ENCODE measurements at regions not wholly inside any gene's neighbourhood (a gene's known extent, or its start where the extent isn't known, plus 50 kb on each side); places are given as distances from the start of the nearest gene placed in this dataset.

DNA sequence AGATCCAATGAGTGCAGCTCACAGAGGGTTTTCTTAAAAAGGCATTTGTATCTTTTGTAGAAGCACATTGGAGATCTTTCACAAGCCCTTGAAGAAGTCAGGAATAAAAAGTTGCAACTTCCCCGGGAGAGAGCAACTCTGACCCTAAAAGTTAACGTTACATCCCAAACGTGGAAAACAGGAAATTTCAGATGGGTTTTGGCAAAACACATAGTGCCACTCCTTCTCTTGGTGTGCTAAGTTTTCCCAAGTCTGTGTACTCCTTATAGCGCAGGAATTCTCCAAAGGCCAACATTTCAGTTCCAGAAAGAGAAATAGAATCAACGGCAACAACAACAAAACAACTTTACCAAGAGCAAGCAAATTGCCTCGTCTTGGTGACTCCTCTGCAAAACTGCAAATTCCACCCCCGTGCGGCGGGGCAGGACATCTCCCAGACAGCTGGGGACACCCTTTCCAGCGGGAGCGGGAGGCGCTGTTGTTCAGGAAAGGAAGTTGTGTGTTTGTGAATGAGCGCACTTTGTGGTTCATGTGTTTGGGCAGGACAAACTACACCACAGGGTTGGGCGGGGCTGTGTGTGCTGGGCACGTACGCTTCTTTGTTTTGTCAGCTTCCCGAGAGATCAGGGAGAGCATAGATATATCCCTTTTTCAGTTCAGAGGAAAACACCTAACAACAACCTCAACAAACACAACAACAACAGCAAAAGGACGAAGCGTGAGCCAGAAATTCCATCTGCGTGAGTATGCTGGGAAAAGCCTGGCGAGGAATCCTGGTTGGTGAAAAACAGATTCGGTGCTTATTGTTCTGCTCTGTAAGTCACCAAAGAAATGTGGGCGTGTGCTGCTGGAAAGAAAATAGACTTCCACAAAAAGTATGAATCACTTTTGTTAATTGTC, 294.7 kb upstream of the PITRM1 start:
- no peak for DNase-seq (ENCODE audit: low read depth in 2 of 2)

DNA sequence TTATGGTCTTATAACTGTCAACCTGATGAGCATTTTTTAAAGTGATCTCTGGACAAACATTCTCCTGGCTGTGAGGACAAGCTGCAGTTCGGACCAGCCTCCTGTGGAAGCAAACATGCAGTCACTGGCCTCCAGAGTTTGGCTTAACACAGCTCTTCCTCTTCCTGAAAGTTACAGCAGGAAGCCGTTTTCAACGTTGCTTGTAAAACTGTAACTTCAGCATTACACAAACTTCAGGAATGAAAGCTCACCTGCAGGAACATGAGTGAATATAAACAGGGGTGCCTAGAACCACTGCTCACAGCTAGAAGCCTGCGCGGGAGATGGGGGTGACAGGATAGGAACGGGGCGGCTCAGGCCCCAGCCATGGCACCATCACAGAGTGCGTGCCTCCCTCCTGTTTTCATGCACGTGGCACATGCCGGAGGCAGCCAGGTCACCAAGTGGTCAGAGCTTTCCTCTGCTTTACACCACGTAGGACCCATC, 292.9 kb upstream of the PITRM1 start:
- DNase-seq (ENCODE audit: low read depth in 2 of 2), result no peak

DNA sequence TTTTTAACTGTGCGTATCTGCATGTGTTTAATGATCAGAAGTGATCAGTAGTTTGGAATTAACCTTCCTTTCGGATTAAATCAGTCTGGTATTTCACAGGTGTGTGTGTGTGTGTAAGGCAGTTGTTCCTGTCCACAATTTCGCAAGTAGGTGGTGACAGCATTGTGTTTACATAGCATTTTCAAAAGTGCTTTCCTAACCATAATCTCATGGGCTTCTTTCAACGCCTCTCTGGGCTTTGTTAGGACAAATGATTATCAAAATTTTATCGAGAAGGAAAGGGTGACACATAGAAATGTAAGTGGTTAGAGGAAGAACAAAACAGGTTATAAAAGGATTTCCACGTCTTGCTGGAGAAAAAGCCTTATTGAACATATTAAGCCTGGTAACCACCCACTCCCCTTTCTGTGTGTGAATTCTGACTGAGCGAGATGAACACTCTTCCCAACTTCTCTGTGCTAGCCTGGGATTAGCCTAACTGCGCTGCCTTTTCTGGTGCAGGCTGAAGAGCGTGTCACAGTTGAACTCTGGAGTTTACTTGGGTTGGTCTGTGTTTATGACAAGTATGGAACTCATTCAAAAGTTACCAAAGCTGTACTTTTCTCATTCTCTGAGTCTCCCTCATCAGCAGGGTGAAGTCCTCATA, 292.3 kb upstream of the PITRM1 start:
- DNase-seq (ENCODE audit: low read depth in 2 of 2), result no peak

DNA sequence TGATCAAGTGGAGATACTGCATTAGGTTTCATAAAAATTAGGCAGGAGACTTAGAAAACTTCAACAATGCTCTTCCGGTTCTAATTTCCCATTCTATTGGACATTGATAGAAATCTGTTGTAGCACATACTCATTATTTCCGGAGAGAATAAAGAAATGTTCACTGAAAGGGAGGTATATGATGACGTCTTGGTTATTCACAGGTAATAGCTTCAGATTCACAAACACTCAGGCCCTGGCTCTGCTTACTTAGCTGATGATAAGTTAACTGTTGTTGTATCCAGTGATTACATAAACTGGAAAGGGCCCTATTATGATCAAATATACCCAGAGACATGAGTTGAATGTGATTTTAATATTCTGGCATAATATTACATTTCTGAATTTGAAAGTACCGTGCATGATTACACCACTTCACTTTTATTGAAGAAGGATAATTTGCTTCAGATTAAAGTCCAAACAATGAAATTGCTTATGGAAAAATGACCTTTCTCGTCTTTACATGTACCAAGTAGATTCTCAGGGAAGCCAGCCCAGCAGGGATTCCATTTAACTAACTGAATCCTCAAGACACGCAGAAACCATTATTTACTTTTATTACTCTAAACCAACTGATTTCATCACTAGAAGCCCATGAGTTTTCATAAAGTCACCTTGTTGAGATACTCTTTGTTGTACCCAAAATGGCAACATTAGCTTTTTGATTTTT, 288.0 kb upstream of the PITRM1 start:
- DNase-seq (ENCODE audit: low read depth in 2 of 2), result no peak

DNA sequence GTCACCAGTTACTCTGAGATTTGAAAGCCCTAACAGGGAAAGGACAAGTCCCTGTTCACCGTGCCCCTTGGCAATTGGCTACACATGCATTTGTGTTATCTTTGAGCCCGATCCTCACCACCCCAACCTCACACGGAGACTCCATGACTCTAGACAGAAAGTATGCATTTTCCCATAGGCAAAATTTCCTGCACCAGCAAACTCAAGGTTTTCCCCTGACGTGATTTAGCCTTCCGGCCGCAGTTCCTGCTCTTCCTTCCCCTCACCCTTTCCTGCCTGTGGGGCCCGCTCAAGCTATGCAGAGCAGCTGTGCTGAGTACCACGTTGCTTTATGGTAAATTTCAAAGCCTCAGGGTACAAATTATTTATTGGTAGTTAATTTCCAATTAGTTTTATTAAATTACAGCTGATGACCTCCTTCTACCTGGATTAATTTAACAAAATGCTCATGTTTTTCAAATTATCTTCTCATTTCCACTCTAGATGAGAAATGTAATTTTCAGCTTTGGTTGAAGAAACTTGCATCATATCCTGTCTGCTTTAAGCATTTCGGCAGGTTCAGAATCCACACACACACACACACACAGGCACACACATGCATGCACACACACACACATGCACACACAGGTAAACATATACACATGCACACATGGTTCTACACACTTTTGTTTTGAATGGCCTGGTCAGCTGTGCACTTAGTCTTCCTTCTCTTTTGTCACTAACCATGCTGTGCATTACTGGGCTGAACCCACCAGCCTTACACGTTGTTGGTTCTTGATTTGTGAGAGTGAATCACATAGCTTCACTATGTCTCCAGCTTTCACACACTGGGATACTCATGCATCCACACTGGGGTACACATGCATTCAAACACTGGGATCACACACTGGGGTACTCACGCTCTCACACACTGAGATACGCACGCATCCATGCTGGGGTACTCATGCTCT, 283.1 kb upstream of the PITRM1 start:
- DNase-seq (ENCODE audit: low read depth in 2 of 2), result no peak

DNA sequence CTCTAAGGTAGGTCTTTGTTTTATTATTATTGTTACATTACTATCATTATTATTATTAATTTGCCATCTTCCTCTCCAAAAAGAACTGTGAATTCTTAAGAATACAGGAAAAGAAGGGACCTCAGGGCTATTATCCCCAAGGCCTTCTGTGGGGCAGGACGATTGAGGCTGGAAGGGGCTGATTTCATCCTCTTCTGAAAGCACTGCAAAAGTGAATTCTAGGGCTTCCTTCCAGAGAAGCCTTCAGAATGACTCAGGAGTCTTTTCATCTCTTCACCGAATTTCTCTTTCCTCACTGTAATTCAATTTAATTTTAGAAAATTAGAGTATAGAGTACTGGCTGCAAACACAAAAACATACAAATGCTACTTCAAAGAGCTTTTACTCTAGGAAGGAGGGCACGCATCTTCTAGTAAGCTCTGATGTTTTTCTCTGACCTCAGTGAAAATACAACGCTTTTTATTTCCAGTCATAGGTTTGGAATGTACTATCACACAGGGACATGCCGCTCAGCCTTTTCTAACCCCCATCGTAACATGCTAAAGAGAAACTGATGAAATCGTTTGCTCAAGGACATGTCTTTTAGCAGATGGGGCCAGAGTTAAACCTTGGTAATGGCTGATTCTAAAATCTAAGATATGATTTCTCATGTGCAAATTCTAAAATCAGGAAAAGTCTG, 280.2 kb upstream of the PITRM1 start:
- DNase-seq (ENCODE audit: low read depth in 2 of 2), result no peak

DNA sequence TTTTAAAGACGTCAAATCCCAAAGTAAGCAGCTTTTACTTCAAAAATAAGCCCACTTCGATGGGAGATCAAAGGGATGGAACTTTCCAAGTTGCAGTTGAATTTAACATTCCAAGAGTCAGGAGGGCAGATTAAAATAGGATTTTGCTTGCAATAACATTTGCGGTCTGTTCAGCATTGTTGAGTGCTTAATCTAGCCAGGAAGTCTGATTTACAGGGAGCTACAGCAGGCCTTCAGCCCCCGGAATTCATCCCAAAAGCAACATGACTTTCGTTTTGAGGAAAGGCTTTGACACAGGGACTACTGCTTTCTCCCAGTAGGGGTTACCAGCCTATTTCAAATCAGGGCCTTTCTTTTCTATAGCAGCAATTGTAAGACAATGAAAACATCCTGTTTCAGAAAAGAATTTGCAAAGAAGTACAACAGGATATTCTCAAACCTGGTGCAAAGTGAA, 279.6 kb upstream of the PITRM1 start:
- no peak for DNase-seq (ENCODE audit: low read depth in 2 of 2)

DNA sequence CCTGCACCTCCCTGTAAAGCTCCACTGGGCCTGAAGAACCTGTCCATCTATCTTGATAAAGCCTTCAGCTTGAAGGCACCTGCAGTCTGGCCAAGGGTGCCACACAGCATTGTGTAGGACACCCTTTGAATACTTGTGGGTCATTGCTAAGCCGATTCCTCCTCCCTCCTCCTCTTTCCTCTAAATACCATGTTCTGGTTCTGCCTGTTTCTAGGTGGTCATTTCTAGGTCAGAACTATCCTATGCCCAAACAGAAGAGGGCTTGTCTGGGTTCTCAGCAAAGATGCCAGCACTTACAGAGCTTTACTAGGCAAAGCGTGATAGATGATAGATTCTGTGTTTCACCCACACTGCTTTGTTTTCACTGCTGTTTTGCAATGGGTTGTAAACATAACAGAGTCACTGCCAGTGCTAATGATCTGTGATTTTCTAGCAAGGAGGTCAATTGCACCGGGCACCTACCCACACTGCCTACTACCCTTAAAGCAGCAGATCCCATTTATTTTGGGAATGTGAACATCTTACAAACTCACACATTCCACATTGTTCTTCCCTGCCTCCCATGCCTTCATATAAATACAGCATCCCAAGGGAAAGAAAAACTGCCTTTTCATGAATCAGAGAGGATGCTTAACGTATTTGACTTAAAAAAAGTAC, 279.1 kb upstream of the PITRM1 start:
- no peak for DNase-seq (ENCODE audit: low read depth in 2 of 2)

DNA sequence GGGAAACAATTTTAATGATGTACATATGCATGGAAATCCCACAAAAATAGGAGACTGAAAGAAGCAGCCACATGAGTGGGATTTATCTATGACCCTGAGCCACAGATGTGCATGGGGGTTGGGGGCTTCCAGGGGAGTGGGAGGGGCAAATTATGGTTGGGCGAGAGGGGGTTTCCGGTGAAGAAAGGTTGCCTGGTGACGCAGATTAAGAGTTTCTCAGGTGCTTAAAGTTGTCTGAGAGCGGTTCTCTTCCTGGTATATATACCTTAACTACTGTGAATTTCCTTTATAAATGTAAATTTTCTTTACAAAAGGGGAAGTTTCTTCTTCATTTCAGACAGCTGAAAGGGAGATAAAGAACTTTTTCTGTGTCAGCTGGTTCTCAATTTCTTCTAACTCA, 273.6 kb upstream of the PITRM1 start:
- DNase-seq (ENCODE audit: low read depth in 2 of 2), result no peak

DNA sequence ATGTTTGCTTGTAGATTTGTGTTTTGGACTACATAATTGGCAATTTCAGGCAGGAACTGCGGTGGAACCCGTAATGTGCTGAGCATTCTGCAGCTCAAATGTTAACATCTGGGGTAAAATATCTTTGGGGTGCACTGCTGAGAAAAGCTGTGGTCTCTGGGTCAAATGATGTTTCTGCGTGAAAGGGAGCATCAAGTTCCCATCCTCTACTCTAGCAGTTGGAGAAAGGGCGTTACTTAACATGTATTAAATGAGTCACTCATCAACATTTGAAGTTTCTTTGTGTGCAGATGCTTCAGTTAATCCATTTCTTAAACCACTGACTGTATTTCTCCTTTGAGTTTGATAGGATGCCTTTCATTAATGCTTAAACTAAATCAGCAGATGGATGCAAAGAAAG, 273.1 kb upstream of the PITRM1 start:
- no peak for DNase-seq (ENCODE audit: low read depth in 2 of 2)

DNA sequence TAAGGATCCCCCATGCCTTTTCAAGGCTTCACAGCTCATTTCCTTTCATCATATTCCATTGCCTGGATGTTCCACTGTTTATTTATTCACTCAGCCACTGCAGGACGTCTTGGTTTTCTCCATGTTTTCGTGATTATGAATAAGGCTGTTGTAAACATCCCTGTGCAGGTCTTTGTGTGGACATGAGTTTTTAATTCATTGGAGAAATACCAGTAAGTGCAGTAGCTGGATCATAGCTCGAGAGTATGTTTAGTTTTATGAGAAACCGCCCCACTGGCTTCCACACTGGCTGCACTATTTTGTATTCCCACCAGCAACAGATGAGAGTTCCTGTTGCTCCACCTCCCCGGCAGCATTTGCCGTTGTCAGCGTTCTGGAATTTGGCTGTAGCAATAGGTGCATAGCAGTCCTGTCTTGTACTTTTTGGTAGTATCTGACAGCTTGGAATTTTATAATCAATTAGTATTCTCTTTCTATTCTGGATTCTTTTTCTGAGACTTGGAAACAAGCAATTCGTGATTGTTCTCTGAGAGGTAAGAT, 269.9 kb upstream of the PITRM1 start:
- DNase-seq (ENCODE audit: low read depth in 2 of 2), result no peak

DNA sequence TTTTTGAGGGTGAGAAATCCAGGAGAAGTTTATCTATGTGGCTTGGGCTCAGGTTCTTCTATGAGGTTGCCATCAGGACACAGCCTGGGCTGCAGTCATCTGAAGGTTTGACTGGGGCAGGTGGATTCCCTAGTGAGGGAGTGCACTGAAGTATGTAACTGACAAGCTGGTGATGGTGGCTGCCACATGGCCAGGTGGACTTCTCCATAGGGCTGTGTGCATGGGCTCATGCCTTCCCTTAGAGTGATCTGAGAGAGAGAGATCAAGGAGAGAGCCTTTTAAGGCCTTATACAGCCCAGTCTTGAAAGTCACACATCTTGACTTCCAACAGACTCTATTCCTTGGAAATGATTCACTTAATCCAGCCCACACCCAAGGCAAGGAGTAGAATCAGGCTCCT, 266.6 kb upstream of the PITRM1 start:
- DNase-seq (ENCODE audit: low read depth in 2 of 2), result no peak

DNA sequence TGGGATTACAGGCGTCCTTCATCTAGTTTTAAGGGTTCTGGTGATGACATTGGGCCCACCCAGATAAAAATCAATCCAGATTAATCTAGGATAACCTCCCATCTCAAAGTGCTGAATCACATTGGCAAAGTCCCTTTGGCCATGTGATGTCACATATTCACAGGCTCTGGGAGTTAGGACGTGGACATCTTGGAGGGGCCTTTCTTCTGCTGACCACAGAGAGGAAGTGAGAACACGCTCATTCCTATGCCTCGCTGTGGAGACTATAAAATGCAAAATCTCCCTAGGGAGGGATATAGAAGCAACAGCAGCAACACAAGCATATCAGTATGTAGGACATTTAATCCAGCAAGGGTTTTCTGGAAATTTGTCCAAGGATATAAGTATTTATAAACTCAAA, 266.0 kb upstream of the PITRM1 start:
- DNase-seq (ENCODE audit: low read depth in 2 of 2), result no peak

DNA sequence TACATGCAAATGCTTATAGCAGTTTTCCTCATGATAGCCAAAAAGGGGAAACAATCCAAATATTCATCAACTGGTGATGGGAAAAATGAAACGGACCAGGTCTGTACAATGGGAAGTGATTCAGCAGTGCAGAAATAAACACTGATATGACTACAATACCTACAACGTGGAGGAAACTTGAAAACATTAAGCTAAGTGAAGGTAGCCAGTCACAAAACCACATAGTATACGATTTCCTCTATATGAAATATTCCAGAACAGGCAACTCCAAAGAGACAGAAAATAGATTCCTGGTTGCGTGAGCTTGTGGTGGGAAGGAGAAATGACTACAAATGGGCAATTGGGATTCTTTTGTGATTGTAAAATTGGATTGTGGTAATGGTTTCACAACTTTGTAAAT, 263.1 kb upstream of the PITRM1 start:
- no peak for DNase-seq (ENCODE audit: low read depth in 2 of 2)

DNA sequence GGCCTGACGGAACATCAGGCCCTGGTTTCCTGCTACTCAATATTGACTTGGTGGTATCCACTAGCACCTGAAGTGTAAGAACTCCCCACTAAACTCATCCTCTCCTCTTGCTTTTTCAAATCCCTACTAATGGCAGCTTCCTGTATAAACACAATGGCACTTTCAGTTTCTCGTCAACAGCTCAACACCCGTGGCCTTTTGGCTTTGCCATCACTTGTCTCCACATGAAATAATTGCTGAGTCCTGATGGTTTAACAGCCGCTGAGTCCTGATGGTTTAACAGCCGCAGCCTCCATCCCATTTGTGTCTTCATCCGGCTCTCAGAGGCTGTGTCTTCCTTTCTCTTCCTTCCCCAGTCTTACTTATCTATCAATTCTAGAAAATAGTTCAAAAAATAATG, 261.4 kb upstream of the PITRM1 start:
- DNase-seq (ENCODE audit: low read depth in 2 of 2), result no peak

DNA sequence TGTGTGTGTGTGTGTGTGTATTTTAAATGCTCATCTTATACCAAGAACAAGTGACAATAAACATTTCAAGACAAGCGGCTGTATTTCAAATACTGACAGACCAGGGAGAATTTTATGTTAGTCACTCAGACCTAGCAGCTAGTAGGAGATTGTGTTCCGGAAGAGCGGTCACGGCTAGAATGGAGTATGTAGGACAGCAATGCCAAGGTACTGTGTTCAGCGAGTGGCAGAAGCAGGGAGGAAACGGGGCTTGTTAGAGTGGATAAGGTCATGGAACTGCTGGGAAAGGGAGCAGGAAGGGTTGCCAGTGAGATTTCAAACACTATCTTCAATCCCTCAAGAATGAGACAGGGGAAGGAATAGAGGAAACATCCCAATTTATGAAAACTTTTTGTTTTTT, 260.5 kb upstream of the PITRM1 start:
- DNase-seq (ENCODE audit: low read depth in 2 of 2), result no peak

DNA sequence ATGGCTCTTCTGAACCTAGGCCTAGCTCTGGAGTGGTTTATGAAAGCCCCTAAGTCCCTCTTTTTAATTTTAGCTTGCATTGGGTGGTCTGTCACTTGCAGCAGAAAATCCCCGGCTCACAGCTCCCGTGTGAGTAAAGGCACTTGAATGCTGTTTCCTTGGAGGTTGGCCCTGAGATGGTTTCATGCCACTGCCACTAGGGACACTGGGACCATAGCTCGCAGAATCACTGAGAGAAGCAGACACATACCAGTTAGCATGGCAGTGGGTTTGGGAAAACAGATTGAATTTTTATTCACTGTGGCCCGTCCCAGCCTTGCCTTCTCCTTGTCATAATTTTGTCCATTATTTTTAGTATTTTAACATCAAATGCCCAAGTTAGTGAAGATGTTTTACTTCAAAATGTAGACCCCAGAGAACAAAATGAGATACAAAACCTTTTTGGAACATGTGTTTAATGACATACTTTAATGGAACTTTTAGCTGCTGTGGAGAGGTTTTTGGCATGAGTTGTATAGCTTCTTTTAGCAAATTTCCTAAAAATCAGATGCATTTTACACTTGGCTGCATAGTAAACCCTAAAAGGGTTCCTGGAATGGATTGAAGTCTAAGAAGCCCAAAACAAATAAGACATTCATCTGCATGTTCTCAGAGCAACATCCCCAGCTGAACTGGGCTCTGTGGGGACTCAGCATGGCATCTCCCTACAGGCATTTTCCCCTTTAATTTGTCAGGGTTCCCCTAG, 259.7 kb upstream of the PITRM1 start:
- no peak for DNase-seq (ENCODE audit: low read depth in 2 of 2)

DNA sequence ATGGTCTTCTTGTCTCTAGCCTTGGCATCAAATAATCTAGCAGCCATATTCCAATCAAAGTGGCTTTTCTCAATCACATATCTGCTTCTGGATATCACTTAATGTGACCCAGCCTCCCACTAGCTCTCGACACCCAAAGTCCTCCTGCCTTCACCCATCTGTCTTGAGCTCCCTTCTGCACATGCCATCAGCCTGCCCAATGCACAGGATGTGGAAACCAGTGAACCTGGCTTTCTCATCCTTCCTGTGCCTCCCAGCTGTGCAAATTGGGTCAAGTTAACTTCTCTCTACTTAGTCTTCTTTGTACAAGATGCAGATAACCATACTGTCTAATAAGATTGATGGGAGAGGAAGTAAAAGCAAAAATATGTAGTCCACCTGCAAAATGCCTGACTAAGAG, 257.9 kb upstream of the PITRM1 start:
- no peak for DNase-seq (ENCODE audit: low read depth in 2 of 2)

DNA sequence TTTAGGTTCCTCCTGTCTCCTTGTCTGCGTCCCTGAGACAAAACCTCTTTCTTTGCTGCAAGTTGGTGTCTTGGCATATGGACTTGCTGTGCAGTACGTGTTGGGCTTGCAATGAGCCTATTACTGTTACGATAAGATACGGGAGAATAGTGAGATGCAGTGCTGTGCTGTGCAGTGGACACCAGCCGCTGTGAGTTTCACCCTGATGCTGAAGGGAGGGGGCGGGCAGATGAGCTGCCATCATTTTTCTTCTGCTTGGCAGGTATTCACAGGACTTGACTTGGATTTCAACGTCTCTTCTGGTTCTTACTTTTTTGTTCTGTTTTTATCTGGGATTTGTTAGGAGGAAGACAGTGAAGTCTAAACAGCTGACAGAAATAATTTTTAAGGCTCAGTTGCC, 257.1 kb upstream of the PITRM1 start:
- DNase-seq (ENCODE audit: low read depth in 2 of 2), result no peak
